ENCODE measurements at regions not wholly inside any gene's neighbourhood (a gene's known extent, or its start where the extent isn't known, plus 50 kb on each side); places are given as distances from the start of the nearest gene placed in this dataset.

DNA sequence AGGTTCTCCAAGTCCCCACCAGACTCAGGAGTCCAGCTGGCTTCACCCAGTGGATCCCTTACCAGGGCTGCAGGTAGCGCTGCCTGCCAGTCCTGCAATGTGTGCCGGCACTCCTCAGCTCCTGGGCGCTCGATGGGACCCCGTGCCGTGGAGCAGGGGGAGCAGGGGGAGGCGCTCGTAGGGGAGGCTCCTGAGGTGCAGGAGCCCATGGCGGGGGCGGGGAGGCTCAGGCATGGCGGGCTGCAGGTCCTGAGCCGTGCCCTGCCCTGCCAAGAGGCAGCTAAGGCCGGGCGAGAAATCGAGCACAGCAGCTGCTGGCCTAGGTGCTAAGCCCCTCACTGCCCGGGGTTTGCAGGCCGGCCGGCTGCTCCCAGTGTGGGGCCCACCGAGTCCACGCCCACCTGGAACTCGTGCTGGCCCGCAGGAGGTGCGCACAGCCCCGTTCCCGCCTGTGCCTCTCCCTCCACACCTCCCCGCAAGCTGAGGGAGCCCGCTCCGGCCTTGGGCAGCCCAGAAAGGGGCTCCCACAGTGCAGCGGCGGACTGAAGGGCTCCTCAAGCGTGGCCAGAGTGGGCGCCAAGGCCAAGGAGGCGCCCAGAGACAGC, 792.9 kb upstream of the CCDC179 start:
- Mint-ChIP-seq H3K36me3 (ENCODE audit: low read depth) (no peaks in the 10 kb centered on the region), H3K27me3 (no peaks in the 10 kb centered on the region), H3K27ac (no peak overlapping the region), H3K9me3 (peaks cover 7% of the 10 kb centered on the region), H3K4me1 (no peaks in the 10 kb centered on the region), H3K4me3 (no peak overlapping the region)
- ChIA-PET POLR2A (no interaction called here), CTCF (no interaction called here)
- TF ChIP-seq, protein P1, sequence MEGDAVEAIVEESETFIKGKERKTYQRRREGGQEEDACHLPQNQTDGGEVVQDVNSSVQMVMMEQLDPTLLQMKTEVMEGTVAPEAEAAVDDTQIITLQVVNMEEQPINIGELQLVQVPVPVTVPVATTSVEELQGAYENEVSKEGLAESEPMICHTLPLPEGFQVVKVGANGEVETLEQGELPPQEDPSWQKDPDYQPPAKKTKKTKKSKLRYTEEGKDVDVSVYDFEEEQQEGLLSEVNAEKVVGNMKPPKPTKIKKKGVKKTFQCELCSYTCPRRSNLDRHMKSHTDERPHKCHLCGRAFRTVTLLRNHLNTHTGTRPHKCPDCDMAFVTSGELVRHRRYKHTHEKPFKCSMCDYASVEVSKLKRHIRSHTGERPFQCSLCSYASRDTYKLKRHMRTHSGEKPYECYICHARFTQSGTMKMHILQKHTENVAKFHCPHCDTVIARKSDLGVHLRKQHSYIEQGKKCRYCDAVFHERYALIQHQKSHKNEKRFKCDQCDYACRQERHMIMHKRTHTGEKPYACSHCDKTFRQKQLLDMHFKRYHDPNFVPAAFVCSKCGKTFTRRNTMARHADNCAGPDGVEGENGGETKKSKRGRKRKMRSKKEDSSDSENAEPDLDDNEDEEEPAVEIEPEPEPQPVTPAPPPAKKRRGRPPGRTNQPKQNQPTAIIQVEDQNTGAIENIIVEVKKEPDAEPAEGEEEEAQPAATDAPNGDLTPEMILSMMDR (IDR thresholded peaks at IDR 0.05), result no peak
- intact Hi-C loops (cut with micrococcal nuclease), result no loop called here
- ATAC-seq (ENCODE audit: low read depth), result no peak
- DNase-seq, result no peak

DNA sequence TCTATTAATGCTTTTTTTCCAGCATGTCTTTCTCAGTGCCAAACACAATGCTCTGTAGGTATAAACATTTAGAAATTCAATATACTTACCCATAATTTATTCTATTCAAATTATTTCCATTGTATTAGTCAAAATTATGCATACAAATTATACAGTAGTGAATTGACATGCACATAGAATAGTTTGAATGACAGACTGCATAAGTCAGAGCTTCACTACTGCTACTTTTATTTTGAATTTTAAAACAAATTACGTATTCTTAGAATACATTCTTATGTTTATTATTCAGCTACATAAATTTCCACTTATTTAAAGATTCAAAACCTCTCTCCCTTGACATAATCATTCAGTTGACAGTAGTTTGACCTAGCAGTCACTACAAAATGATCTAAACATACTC, 808.0 kb upstream of the CCDC179 start:
- ChIA-PET CTCF (no interaction called here), POLR2A (no interaction called here)
- DNase-seq (no peak), ATAC-seq (ENCODE audit: low read depth) (no peak)
- intact Hi-C loops (cut with micrococcal nuclease), result no loop called here
- no peak overlapping the region for H3K4me3 Mint-ChIP-seq
- peaks cover 3% of the 10 kb centered on the region for H3K9me3 Mint-ChIP-seq
- H3K4me1 Mint-ChIP-seq, result no peaks in the 10 kb centered on the region
- H3K27ac Mint-ChIP-seq, result no peak overlapping the region
- H3K27me3 Mint-ChIP-seq, result no peaks in the 10 kb centered on the region
- TF ChIP-seq, protein P1 (IDR thresholded peaks at IDR 0.05), result no peak
- no peaks in the 10 kb centered on the region for H3K36me3 Mint-ChIP-seq (ENCODE audit: low read depth)

DNA sequence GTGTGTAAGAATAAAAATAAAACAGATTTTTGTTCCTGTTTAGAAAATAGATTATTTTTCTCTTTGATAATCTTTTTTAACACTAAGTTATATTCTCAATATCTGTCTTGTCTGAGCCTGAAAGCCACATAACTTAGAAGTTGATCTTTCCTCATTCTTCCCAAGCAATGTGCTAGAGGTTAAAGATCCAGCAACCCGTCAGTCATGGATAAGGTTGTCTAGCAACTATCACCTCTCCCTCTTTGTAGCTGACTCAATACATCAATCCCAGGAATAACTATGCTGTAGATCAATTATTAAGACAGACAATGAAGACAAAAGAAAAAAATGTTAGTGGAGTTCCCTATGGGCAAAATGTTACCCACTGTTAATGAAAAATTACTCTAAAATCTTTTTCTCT, 813.1 kb upstream of the CCDC179 start:
- CTCF ChIA-PET, result no interaction called here
- TF ChIP-seq, protein P1 (IDR thresholded peaks at IDR 0.05), result no peak
- POLR2A ChIA-PET, result no interaction called here
- Mint-ChIP-seq H3K27ac (no peak overlapping the region), H3K4me1 (no peaks in the 10 kb centered on the region), H3K4me3 (no peak overlapping the region), H3K36me3 (ENCODE audit: low read depth) (no peaks in the 10 kb centered on the region), H3K9me3 (no peaks in the 10 kb centered on the region), H3K27me3 (no peaks in the 10 kb centered on the region)
- no peak for DNase-seq
- no peak for ATAC-seq (ENCODE audit: low read depth)
- intact Hi-C loops (cut with micrococcal nuclease), result no loop called here

DNA sequence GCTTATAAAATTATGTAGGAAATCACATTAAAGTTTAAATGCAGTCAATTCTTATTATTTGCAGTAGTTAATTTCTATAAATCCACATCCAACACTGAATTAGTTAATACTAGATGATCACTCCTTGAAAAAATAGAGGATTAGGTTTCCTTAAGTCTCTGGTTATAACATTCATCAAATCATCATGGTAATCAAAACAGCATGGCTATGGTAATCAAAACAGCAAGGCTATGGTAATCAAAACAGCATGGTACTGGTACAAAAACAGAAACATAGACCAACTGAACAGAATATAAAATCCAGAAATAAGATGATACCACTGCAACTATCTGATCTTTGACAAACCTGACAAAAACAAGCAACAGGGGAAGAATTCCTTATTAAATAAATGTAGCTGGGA, 814.6 kb upstream of the CCDC179 start:
- TF ChIP-seq, protein P1 (IDR thresholded peaks at IDR 0.05), result no peak
- no peak overlapping the region for H3K4me3 Mint-ChIP-seq
- H3K27ac Mint-ChIP-seq, result no peak overlapping the region
- intact Hi-C loops (cut with micrococcal nuclease), result no loop called here
- no peaks in the 10 kb centered on the region for H3K4me1 Mint-ChIP-seq
- DNase-seq, result no peak
- CTCF ChIA-PET, result no interaction called here
- ATAC-seq (ENCODE audit: low read depth), result no peak
- no peaks in the 10 kb centered on the region for H3K27me3 Mint-ChIP-seq
- no peaks in the 10 kb centered on the region for H3K9me3 Mint-ChIP-seq
- POLR2A ChIA-PET, result no interaction called here
- H3K36me3 Mint-ChIP-seq (ENCODE audit: low read depth), result no peaks in the 10 kb centered on the region

DNA sequence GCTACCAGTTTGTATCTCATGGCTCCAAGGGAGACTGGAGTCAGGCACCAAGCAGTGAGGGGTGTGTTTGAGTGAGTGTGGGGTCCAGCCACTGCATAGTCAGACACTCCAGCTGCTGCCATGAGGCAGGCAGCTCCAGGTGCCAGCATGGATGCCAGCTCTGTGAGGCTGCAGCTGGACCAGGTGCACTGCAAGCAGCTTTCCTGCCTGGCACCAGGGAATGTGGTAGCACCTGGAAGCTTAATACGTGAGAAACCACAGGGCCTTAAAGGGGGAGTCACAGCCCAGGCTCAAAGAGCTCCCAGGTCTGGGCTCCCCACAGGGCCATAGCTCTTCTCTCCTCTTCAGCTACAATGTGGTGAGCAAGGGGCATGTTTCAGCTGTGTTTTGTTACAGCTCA, 817.8 kb upstream of the LUZP2 start:
- TF ChIP-seq, protein P1 (IDR thresholded peaks at IDR 0.05), result no peak

More for the DNA sequence above, 817.8 kb upstream of the LUZP2 start:
- intact Hi-C loops (cut with micrococcal nuclease), result no loop called here
- ChIA-PET CTCF (no interaction called here), POLR2A (no interaction called here)
- DNase-seq (no peak), ATAC-seq (ENCODE audit: low read depth) (no peak)
- Mint-ChIP-seq H3K9me3 (no peaks in the 10 kb centered on the region), H3K27ac (no peak overlapping the region), H3K36me3 (ENCODE audit: low read depth) (no peaks in the 10 kb centered on the region), H3K27me3 (no peaks in the 10 kb centered on the region), H3K4me3 (no peak overlapping the region), H3K4me1 (no peaks in the 10 kb centered on the region)
